HUES6 (cell line): ENCODE measurements at regions not wholly inside any gene's neighbourhood (a gene's known extent, or its start where the extent isn't known, plus 50 kb on each side); places are given as distances from the start of the nearest gene placed in this dataset.
"Not testable (repeated sequence)": the region's sequence is repeated elsewhere in the genome, so short reads cannot be mapped to it uniquely, and the experiment has no call there.

Source experiments
- H3K27ac ChIP-seq: 2 replicates; pipeline ENCODE4 v1.7.0; 2013; ENCODE audit warnings: low read depth, mild to moderate bottlenecking, low read length, inconsistent platforms
- H3K27me3 ChIP-seq: 2 replicates; pipeline ENCODE4 v1.6.1; 2013; ENCODE audit warnings: low read length; ENCODE audit not compliant: control insufficient read depth, insufficient read depth
- H3K36me3 ChIP-seq: 2 replicates; pipeline ENCODE4 v1.6.1; 2013; ENCODE audit warnings: low read length; ENCODE audit not compliant: control insufficient read depth, insufficient read depth
- H3K4me1 ChIP-seq: 2 replicates; pipeline ENCODE4 v1.6.1; 2013; ENCODE audit warnings: low read length; ENCODE audit not compliant: control insufficient read depth, insufficient read depth
- H3K4me3 ChIP-seq: 2 replicates; pipeline ENCODE4 v1.5.1; 2013; ENCODE audit warnings: low read depth, low read length
- H3K9ac ChIP-seq: one replicate; pipeline ENCODE4 v1.6.1; 2013; ENCODE audit warnings: mild to moderate bottlenecking, low read length
- H3K9me3 ChIP-seq: 2 replicates; pipeline ENCODE4 v1.6.1; 2013; ENCODE audit warnings: low read depth, low read length; ENCODE audit not compliant: control insufficient read depth, insufficient read depth

GRCh38 chr13:24618011-24618955 lies 61.9 kb upstream of the ATP12A start:
- Histone ChIP-seq H3K36me3 (no peaks in the 10 kb centered on the region), H3K4me3 (no peak overlapping the region), H3K4me1 (peaks cover 24% of the 10 kb centered on the region), H3K9ac (no peak overlapping the region), H3K9me3 (peaks cover 4% of the 10 kb centered on the region; the same call in 1 of the 2 replicates), H3K27ac (no peak overlapping the region), H3K27me3 (no peaks in the 10 kb centered on the region)

DNA sequence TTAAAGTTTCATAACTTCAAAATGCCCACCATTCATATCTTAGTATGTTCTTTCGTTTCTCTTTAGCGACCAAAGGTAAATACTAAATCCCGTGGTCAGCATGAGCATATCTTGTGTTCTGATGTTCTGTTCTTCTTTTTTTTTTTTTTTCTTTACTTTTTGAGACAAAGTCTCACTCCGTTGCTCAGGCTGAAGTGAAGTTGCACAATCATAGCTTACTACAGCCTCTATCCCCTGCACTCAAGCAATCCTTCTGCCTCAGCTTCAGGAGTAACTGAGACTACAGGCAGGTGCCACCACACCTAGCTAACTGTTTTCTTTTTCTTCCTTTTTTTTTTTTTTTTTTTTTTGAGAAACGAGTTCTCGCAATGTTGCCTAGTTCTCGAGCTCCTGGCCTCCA lies 60.9 kb upstream of the ATP12A start:
- H3K9ac ChIP-seq: no peak overlapping the region
- peaks cover 4% of the 10 kb centered on the region; the same call in 1 of the 2 replicates for H3K9me3 ChIP-seq
- no peak overlapping the region for H3K4me3 ChIP-seq
- no peaks in the 10 kb centered on the region for H3K27me3 ChIP-seq
- H3K4me1 ChIP-seq: peaks cover 24% of the 10 kb centered on the region
- H3K36me3 ChIP-seq: no peaks in the 10 kb centered on the region
- H3K27ac ChIP-seq: no peak overlapping the region

DNA sequence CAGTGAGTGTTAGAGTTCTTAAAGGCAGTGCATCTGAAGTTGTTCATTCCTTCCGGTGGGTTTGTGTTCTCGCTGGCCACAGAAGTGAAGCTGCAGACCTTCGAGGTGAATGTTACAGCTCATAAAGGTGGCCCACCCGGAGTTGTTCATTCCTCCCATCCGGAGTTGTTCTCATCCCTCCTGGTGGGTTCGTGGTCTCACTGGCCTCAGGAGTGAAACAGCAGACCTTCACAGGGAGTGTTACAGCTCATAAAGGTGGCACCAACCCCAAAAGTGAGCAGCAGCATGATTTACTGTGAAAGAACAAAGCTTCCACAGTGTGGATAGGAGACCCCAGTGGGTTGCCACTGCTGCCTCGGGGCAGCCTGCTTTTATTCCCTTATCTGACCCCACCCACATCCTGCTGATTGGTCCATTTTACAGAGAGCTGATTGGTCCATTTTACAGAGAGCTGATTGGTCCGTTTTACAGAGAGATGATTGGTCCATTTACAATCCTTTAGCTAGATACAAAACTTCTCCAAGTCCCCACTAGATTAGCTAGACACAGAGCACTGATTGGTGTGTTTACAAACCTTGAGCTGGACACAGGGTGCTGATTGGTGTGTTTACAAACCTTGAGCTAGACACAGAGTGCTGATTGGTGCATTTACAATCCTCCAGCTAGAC lies 57.6 kb upstream of the ATP12A start:
- H3K27me3 ChIP-seq, H3K4me3 ChIP-seq, H3K27ac ChIP-seq, H3K36me3 ChIP-seq, H3K9ac ChIP-seq, H3K9me3 ChIP-seq: not testable (repeated sequence)
- peaks cover 20% of the 10 kb centered on the region; the same call in 1 of the 2 replicates for H3K4me1 ChIP-seq

DNA sequence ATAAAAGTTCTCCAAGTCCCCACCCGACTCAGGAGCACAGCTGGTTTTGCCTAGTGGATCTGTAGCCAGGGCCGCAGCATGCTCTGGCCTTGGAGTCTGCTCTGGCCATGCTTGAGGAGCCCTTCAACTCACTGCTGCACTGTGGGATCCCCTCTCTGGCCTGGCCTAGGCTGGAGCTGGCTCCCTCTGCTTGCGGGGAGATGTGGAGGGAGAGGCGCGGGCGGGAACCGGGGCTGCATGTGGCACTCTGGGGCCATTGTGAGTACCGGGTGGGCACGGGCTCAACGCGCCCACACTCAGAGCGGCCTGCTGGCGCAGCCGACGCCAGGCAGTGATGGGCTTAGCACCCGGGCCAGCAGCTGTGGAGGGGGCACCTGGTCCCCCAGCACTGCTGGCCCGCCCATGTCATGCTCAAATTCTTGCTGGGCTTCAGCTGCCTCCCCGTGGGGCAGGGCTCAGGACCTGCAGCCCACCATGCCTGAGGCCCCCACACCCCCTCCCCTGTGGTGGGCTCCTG lies 57.0 kb upstream of the ATP12A start:
- Histone ChIP-seq H3K4me1 (peaks cover 17% of the 10 kb centered on the region; the same call in 1 of the 2 replicates), H3K27me3 (no peaks in the 10 kb centered on the region), H3K36me3 (no peaks in the 10 kb centered on the region), H3K9ac (no peak overlapping the region), H3K9me3 (peaks cover 4% of the 10 kb centered on the region; the same call in 1 of the 2 replicates), H3K27ac (no peak overlapping the region), H3K4me3 (no peak overlapping the region)

DNA sequence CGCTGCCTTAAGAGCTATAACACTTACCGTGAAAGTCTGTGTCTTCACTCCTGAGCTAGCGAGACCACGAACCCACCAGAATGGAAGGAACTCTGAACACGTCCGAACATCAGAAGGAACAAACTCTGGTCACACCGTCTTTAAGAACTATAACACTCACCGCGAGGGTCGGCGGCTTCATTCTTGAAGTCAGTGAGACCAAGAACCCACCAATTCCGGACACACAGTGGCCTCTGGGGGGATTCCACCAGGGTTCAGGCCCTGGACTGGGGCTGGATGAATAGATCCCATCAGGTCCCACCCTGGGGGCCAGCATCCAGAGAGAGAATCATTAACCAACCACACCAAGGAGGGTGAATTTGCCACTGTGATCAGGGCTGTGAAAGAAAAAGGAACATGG lies 55.8 kb upstream of the ATP12A start:
- Histone ChIP-seq H3K4me1 (peaks cover 11% of the 10 kb centered on the region; the same call in 1 of the 2 replicates), H3K4me3 (no peak overlapping the region), H3K27ac (no peak overlapping the region), H3K9ac (no peak overlapping the region), H3K27me3 (no peaks in the 10 kb centered on the region), H3K9me3 (peaks cover 4% of the 10 kb centered on the region; the same call in 1 of the 2 replicates), H3K36me3 (no peaks in the 10 kb centered on the region)

DNA sequence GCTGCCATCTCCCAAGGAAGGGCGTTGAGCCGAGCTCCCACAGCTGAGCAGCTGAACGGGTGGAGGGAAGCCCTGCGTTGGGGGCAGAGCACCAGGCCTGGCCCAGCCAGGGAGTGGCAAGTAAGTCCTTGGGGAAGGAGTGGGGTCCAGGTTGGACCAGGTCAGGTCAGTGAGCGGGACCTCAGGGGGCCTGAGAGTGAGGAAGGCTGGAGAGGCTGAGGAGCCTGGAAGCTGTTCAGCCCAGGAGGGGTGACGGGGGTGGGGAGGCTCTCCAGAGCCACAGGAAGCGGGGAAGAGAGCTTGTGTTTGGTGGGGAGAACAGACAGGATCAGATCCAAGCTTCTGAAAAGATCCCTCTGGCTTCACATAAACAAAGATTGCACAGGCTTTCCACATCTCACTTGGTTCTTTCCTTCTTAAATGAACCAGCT lies 55.4 kb upstream of the ATP12A start:
- Histone ChIP-seq H3K9ac (no peak overlapping the region), H3K4me3 (no peak overlapping the region), H3K27me3 (no peaks in the 10 kb centered on the region), H3K4me1 (peaks cover 11% of the 10 kb centered on the region; the same call in 1 of the 2 replicates), H3K9me3 (peaks cover 4% of the 10 kb centered on the region; the same call in 1 of the 2 replicates), H3K27ac (no peak overlapping the region), H3K36me3 (no peaks in the 10 kb centered on the region)

GRCh38 chr13:24625331-24625731 lies 54.9 kb upstream of the ATP12A start:
- Histone ChIP-seq H3K27me3 (no peaks in the 10 kb centered on the region), H3K9me3 (peaks cover 4% of the 10 kb centered on the region; the same call in 1 of the 2 replicates), H3K9ac (no peak overlapping the region), H3K27ac (no peak overlapping the region), H3K4me1 (peaks cover 14% of the 10 kb centered on the region; the same call in 1 of the 2 replicates), H3K4me3 (no peak overlapping the region), H3K36me3 (no peaks in the 10 kb centered on the region)

GRCh38 chr13:24625870-24626849 lies 54.0 kb upstream of the ATP12A start:
- Histone ChIP-seq H3K27me3 (no peaks in the 10 kb centered on the region), H3K4me3 (no peak overlapping the region), H3K27ac (no peak overlapping the region), H3K4me1 (peaks cover 22% of the 10 kb centered on the region), H3K9me3 (peaks cover 4% of the 10 kb centered on the region; the same call in 1 of the 2 replicates), H3K36me3 (no peaks in the 10 kb centered on the region), H3K9ac (no peak overlapping the region)

GRCh38 chr13:24627090-24627714 lies 53.0 kb upstream of the ATP12A start:
- Histone ChIP-seq H3K27ac (no peak overlapping the region), H3K27me3 (no peaks in the 10 kb centered on the region), H3K4me3 (no peak overlapping the region), H3K9me3 (peaks cover 4% of the 10 kb centered on the region; the same call in 1 of the 2 replicates), H3K4me1 (peaks cover 24% of the 10 kb centered on the region), H3K9ac (no peak overlapping the region), H3K36me3 (no peaks in the 10 kb centered on the region)

DNA sequence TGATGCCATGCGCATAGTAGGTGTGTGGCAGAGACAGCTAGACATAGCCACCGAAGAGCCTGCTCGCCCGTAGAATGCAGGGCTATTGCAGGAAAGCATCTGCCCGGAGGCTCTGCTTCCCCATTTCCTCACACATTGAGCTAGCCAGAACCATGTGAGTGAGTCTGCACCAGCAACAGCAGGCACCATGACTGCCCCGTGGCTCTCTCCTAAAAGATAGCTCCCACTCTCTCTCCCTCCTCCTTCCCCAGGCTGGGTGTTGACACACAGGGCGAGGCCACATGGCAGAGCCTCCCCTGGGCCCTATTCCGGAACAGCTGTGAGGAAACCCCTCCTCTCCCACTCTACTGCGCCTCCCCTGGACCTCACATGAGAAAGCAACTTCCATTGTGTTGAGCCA lies 52.3 kb upstream of the ATP12A start:
- Histone ChIP-seq H3K4me1 (peaks cover 24% of the 10 kb centered on the region), H3K27me3 (no peaks in the 10 kb centered on the region), H3K36me3 (no peaks in the 10 kb centered on the region), H3K9ac (no peak overlapping the region), H3K9me3 (peaks cover 3% of the 10 kb centered on the region; the same call in 1 of the 2 replicates), H3K27ac (no peak overlapping the region), H3K4me3 (no peak overlapping the region)
